ENCODE measurements at regions not wholly inside any gene's neighbourhood (a gene's known extent, or its start where the extent isn't known, plus 50 kb on each side); places are given as distances from the start of the nearest gene placed in this dataset.

DNA sequence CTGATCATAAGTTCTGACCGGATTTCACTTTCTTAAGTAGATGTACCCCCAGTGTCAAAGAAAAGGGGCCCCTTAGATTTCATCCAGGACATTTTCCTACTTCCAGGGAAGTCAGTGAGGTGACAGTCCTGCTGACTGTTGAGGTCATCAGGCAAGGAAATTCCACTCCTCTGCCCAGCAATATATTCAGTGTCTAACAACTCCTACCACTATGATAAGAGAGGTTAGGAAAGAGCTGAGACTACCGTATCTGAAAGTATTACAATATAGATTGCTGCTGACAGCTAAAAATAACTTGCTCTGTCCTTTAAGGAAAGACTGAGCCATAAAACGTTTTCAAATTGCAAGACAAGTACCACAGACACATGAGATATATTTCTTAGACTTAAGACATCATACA lies 325.1 kb downstream of the EFNB2 start:
- Histone ChIP-seq H3K36me3 (ENCODE audit: insufficient read depth, low read length) (no peaks in the 10 kb centered on the region), H3K9ac (ENCODE audit: low read depth, low read length) (no peak overlapping the region), H3K4me1 (ENCODE audit: insufficient read depth, low read length) (peaks cover 13% of the 10 kb centered on the region; the same call in 1 of the 2 replicates), H3K9me3 (ENCODE audit: control insufficient read depth, insufficient read depth, low read length) (no peaks in the 10 kb centered on the region)

DNA sequence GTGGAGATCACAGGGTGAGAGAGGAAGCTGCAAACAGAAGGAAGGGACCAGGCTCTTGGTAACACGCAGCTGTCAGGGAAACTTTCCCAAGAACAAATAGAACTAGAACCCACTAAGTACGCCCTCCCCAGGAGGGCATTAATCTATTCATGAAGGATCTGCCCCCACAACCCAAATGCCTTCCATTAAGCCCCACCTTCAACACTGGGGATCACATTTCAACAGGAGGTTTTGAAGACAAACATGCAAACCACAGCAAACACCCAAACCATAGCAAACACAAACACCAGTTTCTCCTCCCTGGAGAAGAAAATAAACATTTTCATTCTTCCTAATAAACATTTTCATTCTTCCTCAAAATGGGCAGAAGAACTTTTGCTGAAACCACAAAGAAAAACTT lies 329.6 kb downstream of the EFNB2 start:
- Histone ChIP-seq H3K9ac (ENCODE audit: low read depth, low read length) (no peak overlapping the region), H3K4me1 (ENCODE audit: insufficient read depth, low read length) (peaks cover 13% of the 10 kb centered on the region; the same call in 1 of the 2 replicates), H3K36me3 (ENCODE audit: insufficient read depth, low read length) (no peaks in the 10 kb centered on the region), H3K9me3 (ENCODE audit: control insufficient read depth, insufficient read depth, low read length) (no peaks in the 10 kb centered on the region)

DNA sequence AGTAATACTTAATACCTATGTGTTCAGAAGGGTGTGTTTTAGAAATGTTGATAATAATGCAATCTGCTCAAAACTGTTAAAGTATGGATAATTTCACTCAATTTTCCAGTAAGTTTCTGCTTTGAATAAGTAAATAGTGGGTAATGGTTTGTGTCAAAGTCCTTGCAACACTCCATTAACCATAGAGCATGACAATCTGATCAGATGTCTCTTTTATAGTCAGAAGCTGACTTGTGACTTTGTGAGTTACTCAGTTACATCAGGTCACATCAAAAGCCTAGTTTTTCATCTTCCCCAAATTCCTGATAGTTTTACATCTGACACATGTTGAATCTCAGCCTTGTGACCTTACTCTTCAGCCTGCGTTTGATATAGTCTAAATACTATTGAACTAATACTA lies 338.0 kb downstream of the EFNB2 start:
- H3K9ac ChIP-seq (ENCODE audit: low read depth, low read length): no peak overlapping the region
- H3K9me3 ChIP-seq (ENCODE audit: control insufficient read depth, insufficient read depth, low read length): no peaks in the 10 kb centered on the region
- H3K36me3 ChIP-seq (ENCODE audit: insufficient read depth, low read length): no peaks in the 10 kb centered on the region
- peaks cover 8% of the 10 kb centered on the region; the same call in 1 of the 2 replicates for H3K4me1 ChIP-seq (ENCODE audit: insufficient read depth, low read length)

DNA sequence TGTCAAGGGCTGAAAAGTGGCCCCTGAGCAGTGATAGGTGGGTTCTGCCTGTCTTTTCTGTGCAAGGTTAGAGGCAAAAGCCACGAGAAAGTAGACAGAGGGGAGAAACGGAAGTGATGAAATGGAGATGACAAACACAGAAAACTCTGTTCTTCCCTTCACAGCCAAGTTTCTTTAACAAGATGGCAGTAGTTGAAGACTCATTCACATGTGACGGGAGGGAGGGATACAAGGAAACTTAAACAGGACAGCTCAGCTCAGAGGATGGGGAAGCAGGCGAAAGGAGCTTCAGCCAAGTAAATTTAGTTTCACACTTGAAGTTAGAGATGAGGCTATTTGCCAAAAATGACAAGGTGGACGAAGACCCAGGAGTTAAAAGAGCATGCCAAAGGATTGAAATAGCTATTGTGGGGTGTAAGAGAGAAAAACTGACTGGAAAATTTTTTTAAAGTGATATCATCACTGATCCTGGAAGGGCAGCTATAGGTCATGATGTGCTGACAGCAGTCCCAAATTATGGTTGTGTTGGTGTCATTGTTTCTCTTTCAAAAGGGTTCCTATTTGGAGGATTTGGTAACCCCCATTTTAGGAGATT lies 347.9 kb downstream of the EFNB2 start:
- Histone ChIP-seq H3K9me3 (ENCODE audit: control insufficient read depth, insufficient read depth, low read length) (no peaks in the 10 kb centered on the region), H3K4me1 (ENCODE audit: insufficient read depth, low read length) (no peaks in the 10 kb centered on the region), H3K36me3 (ENCODE audit: insufficient read depth, low read length) (no peaks in the 10 kb centered on the region; the same call in 1 of the 2 replicates), H3K9ac (ENCODE audit: low read depth, low read length) (no peak overlapping the region)

DNA sequence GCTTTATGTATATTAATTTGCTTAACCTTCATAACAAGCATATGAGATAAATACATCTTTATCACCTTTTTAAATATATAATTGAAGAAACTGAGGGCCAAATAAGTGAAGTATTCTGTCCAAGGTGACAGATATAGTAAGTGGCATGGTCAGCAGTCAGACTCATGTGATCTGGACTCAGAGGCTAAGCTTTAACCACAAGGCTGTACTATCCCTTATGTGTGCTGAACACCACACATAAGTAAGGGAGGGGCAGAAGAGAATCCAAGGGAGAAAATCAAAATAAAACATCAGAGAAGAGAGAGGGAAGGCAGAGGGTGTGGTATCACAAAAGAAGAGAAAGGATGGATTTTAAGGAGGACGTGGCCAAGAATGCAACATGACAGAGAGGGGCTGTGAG lies 348.4 kb downstream of the EFNB2 start:
- H3K36me3 ChIP-seq (ENCODE audit: insufficient read depth, low read length): no peaks in the 10 kb centered on the region; the same call in 1 of the 2 replicates
- no peak overlapping the region for H3K9ac ChIP-seq (ENCODE audit: low read depth, low read length)
- H3K4me1 ChIP-seq (ENCODE audit: insufficient read depth, low read length): no peaks in the 10 kb centered on the region
- no peaks in the 10 kb centered on the region for H3K9me3 ChIP-seq (ENCODE audit: control insufficient read depth, insufficient read depth, low read length)

DNA sequence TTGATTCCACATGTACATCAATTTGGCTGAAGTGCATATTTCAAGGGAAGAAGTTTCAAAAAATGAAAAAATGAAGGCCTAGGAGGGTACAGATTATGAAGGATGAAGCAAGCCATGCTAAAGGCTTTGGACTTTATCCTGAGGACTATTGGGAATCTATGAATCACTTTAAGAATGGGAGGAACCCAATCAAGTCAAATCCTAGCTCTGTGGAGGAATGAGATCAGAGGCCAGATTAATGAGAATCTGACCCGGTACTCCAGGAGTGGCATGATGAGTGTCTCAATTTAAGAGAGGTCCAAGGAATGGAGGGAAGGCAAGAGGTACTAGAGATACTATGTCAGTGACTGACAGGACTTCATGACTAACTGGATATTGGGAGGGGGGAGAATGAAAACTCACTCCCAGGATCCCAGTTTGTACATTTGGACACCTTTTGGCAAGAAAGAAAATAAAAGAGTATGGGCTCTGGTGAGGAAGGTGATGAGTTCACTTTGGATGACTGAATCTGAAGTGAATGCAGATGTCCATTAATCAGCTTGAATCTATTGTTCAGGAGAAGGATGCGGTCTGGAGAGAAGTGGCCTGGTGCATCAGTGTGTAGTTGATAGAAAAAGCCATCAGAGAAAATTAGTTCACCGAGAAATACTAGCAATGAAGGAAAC lies 349.0 kb downstream of the EFNB2 start:
- Histone ChIP-seq H3K4me1 (ENCODE audit: insufficient read depth, low read length) (no peaks in the 10 kb centered on the region), H3K36me3 (ENCODE audit: insufficient read depth, low read length) (no peaks in the 10 kb centered on the region; the same call in 1 of the 2 replicates), H3K9me3 (ENCODE audit: control insufficient read depth, insufficient read depth, low read length) (no peaks in the 10 kb centered on the region), H3K9ac (ENCODE audit: low read depth, low read length) (no peak overlapping the region)

DNA sequence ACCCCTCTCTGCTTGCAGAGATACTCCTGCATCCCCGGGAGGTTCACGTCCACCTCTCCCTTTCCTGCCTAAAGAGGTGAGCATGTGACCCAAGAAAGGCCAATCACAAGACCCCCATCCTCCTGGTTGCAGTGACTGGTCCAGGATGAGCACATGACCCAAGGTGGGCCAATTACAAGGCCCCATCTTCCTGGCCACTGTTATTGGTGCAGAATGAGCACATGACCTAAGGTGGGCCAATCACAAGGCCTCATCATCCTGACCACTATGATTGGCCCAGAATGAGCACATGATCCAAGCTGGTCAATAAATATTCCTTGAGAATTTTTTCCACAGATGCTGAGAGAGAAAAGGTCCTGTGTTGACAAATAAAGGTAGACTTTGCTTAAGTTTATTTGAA lies 350.7 kb downstream of the EFNB2 start:
- no peaks in the 10 kb centered on the region for H3K9me3 ChIP-seq (ENCODE audit: control insufficient read depth, insufficient read depth, low read length)
- H3K36me3 ChIP-seq (ENCODE audit: insufficient read depth, low read length): no peaks in the 10 kb centered on the region; the same call in 1 of the 2 replicates
- no peak overlapping the region for H3K9ac ChIP-seq (ENCODE audit: low read depth, low read length)
- no peaks in the 10 kb centered on the region for H3K4me1 ChIP-seq (ENCODE audit: insufficient read depth, low read length)

DNA sequence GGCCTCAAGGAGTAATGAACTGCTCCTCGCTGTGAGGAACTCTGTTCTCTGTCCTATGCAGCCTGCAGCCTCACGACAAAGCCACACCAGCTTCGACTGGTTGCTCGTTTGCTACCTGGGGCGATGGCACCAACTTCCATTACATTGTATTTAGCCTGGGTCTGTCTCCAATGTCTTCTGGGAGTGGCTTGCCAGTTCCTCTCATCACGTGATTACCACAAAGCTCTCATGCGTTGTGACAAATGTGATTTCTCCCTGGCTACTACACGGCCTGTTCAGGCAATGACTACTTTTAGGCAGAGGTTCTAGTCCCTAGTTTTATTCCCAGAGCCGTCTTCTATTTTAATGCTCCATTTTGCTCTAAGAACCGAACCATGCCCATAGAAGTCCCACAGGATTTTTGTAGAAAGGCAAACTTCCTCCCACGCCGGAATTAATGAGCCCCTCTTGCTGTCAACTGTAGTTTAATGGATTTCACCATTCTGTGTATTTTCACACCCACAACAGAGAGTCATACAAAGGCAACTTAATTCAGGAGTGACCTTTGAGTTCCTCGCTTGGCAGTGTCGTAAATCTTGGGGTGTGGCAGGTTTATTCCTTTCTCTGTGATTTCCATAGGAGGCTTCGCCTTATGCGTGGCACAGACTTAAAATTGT lies 351.9 kb downstream of the EFNB2 start:
- H3K4me1 ChIP-seq (ENCODE audit: insufficient read depth, low read length): no peaks in the 10 kb centered on the region
- no peak overlapping the region for H3K9ac ChIP-seq (ENCODE audit: low read depth, low read length)
- no peaks in the 10 kb centered on the region; the same call in 1 of the 2 replicates for H3K36me3 ChIP-seq (ENCODE audit: insufficient read depth, low read length)
- H3K9me3 ChIP-seq (ENCODE audit: control insufficient read depth, insufficient read depth, low read length): no peaks in the 10 kb centered on the region

DNA sequence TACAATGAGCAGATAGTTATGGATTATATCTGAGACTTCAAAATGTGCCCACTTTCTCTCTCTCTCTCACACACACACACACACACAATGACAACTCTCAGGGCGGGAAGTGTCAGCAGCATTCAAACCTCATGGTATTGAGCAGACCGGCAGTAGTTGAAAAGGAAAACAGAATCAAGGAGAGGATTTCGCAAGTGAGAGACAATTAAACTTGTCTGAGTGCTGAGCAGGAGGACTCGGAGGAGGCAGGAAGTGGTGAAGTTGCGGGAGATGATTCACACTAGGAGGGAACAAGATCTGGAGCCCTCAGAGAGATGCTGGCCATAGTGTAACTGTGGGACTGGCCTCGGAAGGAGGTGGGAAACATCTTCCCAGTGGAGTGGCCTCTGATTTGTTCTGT lies 353.1 kb downstream of the EFNB2 start:
- H3K36me3 ChIP-seq (ENCODE audit: insufficient read depth, low read length): no peaks in the 10 kb centered on the region
- H3K4me1 ChIP-seq (ENCODE audit: insufficient read depth, low read length): no peaks in the 10 kb centered on the region
- H3K9ac ChIP-seq (ENCODE audit: low read depth, low read length): no peak overlapping the region
- no peaks in the 10 kb centered on the region for H3K9me3 ChIP-seq (ENCODE audit: control insufficient read depth, insufficient read depth, low read length)

DNA sequence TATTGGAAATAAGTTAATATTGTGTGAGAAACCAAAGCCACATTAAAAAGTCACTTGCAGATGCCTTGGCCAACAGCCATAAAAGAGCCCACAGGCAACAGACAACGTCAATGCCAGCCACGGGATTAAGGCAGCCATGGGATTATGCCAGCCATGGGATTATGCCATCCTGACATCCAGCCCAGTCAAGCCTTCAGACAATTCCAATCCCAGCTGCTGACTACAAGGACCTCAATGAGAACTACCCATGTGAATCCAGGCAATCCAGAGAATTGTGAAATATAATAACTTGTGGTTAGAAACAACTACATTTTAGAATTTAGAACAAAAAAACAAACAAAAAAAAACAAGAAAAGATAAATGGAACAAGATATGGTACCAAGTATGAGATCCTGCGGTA lies 356.6 kb downstream of the EFNB2 start:
- Histone ChIP-seq H3K9me3 (ENCODE audit: control insufficient read depth, insufficient read depth, low read length) (no peaks in the 10 kb centered on the region), H3K36me3 (ENCODE audit: insufficient read depth, low read length) (no peaks in the 10 kb centered on the region), H3K4me1 (ENCODE audit: insufficient read depth, low read length) (peaks cover 2% of the 10 kb centered on the region; the same call in 1 of the 2 replicates), H3K9ac (ENCODE audit: low read depth, low read length) (no peak overlapping the region)

DNA sequence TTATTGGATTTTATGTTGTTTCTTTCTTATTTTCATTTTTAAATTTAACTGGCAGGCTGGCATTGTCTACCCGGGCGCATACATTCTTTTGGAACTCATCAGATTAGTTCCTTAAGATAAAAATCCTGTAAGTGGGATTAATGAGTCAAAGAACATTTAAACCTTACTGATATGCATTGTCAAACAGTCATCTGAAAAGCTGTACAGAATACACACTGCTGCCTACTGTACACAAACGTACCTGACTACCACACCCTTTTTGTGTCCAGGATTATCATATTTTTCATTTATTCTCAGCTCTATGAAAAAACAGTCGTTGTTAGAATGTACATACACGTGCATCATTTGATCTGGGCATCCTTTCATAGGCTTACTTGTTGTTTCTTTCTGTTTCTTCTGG lies 358.3 kb downstream of the EFNB2 start:
- Histone ChIP-seq H3K4me1 (ENCODE audit: insufficient read depth, low read length) (peaks cover 2% of the 10 kb centered on the region; the same call in 1 of the 2 replicates), H3K9ac (ENCODE audit: low read depth, low read length) (no peak overlapping the region), H3K36me3 (ENCODE audit: insufficient read depth, low read length) (no peaks in the 10 kb centered on the region), H3K9me3 (ENCODE audit: control insufficient read depth, insufficient read depth, low read length) (no peaks in the 10 kb centered on the region)

DNA sequence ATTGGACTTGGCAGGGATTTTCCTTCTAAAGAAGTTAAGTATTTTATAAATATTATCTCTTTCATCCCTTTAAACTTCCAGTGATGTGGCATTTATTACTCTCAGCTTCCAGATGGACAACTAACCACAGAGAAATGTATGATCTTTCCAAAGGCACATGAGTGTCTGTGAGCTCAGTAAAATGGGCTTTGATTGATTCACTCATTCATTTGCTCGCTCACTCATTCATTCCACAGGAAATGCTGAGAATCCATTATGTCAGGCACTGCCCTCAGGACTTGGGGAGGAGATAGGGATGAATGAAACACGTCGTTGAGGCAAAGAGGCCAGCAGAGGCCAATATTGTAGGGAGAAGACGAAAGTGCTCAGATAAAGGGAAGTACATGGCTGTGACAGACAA lies 359.3 kb downstream of the EFNB2 start:
- H3K4me1 ChIP-seq (ENCODE audit: insufficient read depth, low read length): peaks cover 2% of the 10 kb centered on the region; the same call in 1 of the 2 replicates
- H3K9me3 ChIP-seq (ENCODE audit: control insufficient read depth, insufficient read depth, low read length): no peaks in the 10 kb centered on the region
- no peak overlapping the region for H3K9ac ChIP-seq (ENCODE audit: low read depth, low read length)
- no peaks in the 10 kb centered on the region for H3K36me3 ChIP-seq (ENCODE audit: insufficient read depth, low read length)

DNA sequence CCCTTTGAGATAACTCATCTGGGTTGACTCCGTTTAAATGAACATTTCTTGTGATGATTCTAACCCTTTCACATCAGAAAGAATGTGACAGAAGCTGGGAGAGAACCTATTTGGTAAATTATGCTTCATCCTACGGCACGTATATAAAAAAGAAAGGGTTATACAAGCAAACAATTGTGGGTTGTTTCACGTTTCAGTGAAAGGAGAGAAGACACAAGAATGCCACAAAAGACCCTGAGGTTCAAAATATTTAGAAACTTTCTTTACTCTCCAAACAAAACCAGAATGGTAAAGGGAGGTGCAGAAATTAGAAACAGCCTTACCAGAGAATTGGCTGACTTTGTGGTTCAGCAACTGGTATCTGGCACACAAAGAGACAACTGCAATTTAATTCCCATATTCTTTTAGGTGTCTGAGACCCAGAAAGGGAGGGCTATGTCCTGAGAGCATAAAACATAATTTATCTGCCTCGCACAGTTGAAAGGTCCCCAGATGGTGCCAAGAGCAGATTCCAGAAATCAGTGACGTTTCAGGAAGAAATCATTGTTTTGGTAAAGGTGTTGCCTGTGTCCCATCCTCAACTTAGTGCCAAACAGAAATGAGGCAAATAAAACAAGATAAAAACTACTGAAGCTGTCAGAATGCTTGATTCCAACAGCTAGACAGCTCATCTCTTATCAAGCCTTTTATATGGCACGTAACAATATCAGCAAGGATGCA lies 361.4 kb downstream of the EFNB2 start:
- Histone ChIP-seq H3K36me3 (ENCODE audit: insufficient read depth, low read length) (no peaks in the 10 kb centered on the region), H3K9ac (ENCODE audit: low read depth, low read length) (no peak overlapping the region), H3K4me1 (ENCODE audit: insufficient read depth, low read length) (peaks cover 2% of the 10 kb centered on the region; the same call in 1 of the 2 replicates), H3K9me3 (ENCODE audit: control insufficient read depth, insufficient read depth, low read length) (no peaks in the 10 kb centered on the region)

DNA sequence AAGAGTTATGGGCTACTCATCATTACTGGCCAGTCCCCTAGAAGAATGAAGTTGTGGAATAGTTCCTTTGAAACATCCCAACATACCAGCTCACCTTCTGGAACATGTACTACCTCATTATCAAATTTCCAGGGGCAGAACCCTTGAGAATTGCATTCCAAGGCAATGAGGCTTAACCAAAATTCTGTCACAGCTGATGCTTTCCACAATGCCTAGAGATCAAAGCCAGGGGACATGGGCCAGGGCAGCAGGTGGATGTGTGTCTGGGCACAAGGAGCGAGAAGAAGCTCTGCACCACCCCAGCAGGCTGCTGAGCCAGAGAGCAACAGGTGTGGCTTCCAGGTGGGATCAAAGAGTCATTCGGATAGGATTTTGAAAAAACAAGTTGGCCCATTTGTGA lies 362.1 kb downstream of the EFNB2 start:
- no peaks in the 10 kb centered on the region for H3K9me3 ChIP-seq (ENCODE audit: control insufficient read depth, insufficient read depth, low read length)
- no peaks in the 10 kb centered on the region for H3K36me3 ChIP-seq (ENCODE audit: insufficient read depth, low read length)
- H3K4me1 ChIP-seq (ENCODE audit: insufficient read depth, low read length): peaks cover 2% of the 10 kb centered on the region; the same call in 1 of the 2 replicates
- H3K9ac ChIP-seq (ENCODE audit: low read depth, low read length): no peak overlapping the region
